MG63 (cell line): ENCODE measurements at regions not wholly inside any gene's neighbourhood (a gene's known extent, or its start where the extent isn't known, plus 50 kb on each side); places are given as distances from the start of the nearest gene placed in this dataset.
"Not testable (repeated sequence)": the region's sequence is repeated elsewhere in the genome, so short reads cannot be mapped to it uniquely, and the experiment has no call there.

Experiments used
- DNase-seq: peaks from one replicate; pipeline ENCODE4 v3.0.0-alpha.2; 2020
- H3K27me3 ChIP-seq: fragments of 250-450 bp; sonication (Bioruptor Pico); 2 replicates; pipeline ENCODE4 v1.5.1; 2020; ENCODE audit warnings: mild to moderate bottlenecking, moderate library complexity
- H3K36me3 ChIP-seq: fragments of 250-450 bp; sonication (Bioruptor Pico); 2 replicates; pipeline ENCODE4 v1.5.1; 2020; ENCODE audit warnings: mild to moderate bottlenecking, moderate library complexity
- H3K4me3 ChIP-seq: fragments of 250-450 bp; sonication (Bioruptor Pico); 2 replicates; pipeline ENCODE4 v1.5.1; 2020; ENCODE audit warnings: mild to moderate bottlenecking, moderate library complexity
- H3K9me3 ChIP-seq: fragments of 250-450 bp; sonication (Bioruptor Pico); 2 replicates; pipeline ENCODE4 v1.5.1; 2020; ENCODE audit warnings: mild to moderate bottlenecking, moderate library complexity

DNA sequence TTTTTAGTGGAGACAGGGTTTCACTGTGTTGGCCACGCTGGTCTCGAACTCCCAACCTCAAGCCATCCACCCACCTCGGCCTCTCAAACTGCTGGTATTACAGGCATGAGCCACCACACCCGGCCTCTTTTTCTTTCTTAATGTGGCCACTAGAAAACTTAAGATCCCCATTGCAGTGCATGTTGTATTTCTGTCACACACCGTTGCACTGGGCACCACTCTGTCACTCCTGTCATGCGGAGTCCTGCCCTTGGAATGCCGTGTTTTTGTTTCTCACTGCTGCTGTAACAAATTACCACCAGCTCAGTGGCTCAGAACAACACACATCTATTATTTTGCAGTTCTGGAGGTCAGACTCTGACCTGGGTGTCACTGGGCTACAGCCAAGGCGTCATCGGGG is 178.9 kb downstream of the TRIM43 start:
- DNase-seq, H3K4me3 ChIP-seq, H3K27me3 ChIP-seq, H3K9me3 ChIP-seq, H3K36me3 ChIP-seq: not testable (repeated sequence)

DNA sequence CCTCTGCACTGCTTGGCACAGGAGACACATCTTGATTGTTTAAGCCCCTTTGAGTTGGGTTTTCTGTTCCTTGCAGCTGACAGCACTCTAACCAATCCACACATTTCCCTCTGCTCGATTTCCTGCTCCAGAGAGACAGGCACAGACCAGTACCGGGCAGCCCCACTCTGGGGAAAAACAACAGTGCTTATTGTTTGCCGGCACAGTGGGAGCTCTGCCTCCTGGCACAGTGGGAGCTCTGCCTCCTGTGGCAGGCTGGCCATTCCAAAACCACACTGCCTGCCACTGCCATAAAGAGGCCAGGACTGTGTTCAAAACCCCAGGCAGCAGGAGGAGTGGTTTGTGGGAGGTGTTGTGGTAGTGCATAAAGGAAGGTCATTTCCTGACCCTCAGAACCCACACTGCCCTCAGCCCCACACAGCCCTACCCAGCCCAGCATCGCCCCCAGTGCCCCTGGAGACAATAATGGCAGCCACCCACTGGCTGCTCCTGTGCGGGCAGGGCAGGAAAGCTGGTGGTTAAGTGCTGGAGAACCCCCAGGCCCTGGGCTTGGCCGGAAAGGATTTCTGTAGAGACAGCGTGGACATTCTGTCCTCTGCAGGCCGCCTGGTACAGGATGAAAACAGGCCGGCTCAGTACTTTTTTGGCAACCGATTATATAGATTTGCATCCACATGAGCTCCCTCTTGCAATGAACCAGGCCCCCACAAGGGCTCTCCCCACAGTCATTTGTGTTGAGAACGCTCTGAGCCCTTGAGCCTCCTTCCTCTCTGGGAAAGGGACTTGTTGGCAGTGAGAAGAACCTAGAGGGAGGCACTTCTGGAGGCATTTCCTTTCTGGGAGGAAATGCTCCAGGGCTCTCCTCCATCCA is 182.8 kb downstream of the TRIM43 start:
- not testable (repeated sequence) for H3K36me3 ChIP-seq, H3K27me3 ChIP-seq, H3K9me3 ChIP-seq, DNase-seq, H3K4me3 ChIP-seq

DNA sequence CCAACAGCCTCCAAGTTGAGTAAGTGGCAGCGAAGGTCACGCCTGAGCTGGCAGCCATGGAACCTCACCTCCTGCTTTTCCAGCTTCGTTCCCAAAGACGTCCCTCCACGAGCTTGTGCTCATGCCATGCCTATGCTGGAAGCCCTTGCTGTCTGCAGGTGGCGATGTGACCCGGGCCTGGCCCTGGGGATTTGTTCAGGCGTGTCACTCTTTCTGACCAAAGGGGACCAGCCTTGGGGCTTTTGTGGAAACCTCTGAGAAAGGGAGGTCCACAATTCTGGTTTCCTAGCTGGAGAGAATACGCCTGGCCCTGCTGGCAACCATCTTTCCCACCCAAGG is 183.4 kb downstream of the TRIM43 start:
- not testable (repeated sequence) for H3K4me3 ChIP-seq, DNase-seq, H3K36me3 ChIP-seq

More for the DNA sequence above, 183.4 kb downstream of the TRIM43 start:
- H3K9me3 ChIP-seq, H3K27me3 ChIP-seq: not testable (repeated sequence)
